ENCODE measurements at regions not wholly inside any gene's neighbourhood (a gene's known extent, or its start where the extent isn't known, plus 50 kb on each side); places are given as distances from the start of the nearest gene placed in this dataset.

DNA sequence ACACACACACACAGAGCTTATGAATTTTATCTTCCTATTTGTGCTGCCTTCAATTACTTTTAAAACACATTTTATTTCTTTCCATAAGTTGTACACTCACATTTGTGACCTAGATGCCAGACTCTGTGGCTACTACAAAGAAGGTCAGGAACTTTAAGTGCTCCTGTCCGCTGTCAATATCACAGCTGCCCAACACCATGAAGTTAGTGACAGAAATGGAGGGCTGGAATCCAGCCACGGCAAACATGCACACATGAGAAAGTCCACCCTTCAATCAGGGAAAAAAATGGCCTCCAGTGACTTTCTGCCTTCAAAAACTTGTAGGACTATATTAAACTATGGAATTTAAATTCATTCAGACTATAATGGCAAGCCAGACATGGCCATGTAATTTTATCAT is 334.4 kb upstream of the FSTL5 start:
- TF ChIP-seq EP300 (IDR thresholded peaks at IDR 0.05), result no peak
- TF ChIP-seq CTCF (IDR thresholded peaks at IDR 0.05), result no peak
- TF ChIP-seq POLR2AphosphoS5 (IDR thresholded peaks at IDR 0.05), result no peak
